ENCODE measurements at regions not wholly inside any gene's neighbourhood (a gene's known extent, or its start where the extent isn't known, plus 50 kb on each side); places are given as distances from the start of the nearest gene placed in this dataset.
A peak's percentile ranks its signal among the peaks of the same experiment; 100 is the strongest.

DNA sequence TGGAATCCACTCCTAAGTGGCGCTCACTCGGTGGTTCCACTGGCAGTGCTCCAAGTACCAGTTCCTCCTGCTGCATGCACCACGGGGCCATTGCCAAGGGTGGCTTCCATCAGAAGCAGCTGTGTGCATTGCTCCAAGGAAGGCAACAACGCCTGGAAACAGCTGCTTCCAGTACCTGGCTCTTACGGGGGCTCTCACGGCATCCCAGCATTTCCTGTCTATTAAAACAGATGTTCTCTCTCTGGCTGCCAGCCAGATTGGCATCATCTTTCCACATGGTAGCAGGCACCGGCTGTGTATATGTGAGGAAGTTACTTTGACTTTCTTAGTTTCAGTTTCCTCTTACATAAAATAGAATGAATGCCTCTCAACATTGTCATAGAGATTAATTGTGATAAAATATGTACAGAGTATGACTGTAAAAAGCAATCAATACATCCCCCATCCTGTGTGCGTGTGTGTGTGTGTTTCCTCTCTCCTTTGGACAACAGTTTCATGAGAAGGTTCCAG lies 84.9 kb downstream of the CMPK2 start:
- Histone ChIP-seq H3K36me3 (no peaks in the 10 kb centered on the region), H3K4me3 (peak overlapping the region in 2 of 4 donors; percentile 0 to 18), H3K9me3 (no peaks in the 10 kb centered on the region), H3K27me3 (peaks cover 0 to 4% (median 0%) of the 10 kb centered on the region in 4 donors), H3K27ac (replicated peaks in 1 of 4) (no peak overlapping the region), H3K4me1 (peaks cover 0 to 11% (median 4%) of the 10 kb centered on the region in 4 donors)
- intact Hi-C loops (cut with DNase I) = no loop called here
- TF ChIP-seq POLR2A (IDR thresholded peaks at IDR 0.05; ENCODE audit: low read depth) (no peak), EP300 (IDR thresholded peaks at IDR 0.05) (no peak), POLR2AphosphoS5 (IDR thresholded peaks at IDR 0.05) (peak; percentile 21 to 47)
- WGBS = 19% methylated on average over 8 of the region's 8 CpGs
- DNase-seq (ENCODE audit: extremely low spot score) = no peak

DNA sequence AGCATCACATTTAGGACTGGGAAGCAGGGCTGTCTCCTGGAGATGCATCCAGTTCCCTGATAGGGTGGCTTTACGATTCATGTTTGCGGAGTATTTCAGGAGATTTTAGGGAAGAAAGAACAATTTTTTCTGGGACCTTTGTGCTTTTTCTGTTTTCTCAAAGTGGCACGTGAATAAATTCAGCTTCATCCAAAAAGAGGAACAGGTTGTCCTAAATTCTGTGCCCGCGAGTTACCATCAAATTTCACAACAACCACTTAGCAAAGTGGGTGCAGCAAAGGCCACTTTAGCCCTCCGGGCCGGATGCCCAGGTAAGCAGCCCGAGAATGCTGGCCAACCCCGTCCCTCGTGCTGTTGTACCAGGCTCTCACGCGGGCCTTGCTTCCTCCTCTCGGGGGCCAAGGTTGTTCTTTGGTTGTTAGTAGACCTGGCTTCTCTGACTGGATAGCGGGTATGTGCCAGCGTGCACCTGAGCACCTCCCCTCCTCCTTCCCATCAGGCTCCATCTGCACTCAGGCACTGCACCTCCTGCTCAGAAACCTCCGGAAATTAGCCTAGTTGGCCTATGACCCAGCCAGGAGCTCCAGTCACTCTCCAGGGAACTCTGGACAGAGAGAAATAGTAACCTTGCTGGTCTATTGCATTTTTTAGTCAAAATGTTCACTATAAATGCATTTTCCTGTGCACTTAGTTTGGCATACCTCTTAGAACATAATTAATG lies 83.0 kb downstream of the CMPK2 start:
- Histone ChIP-seq H3K36me3 (no peaks in the 10 kb centered on the region), H3K27ac (replicated peaks in 1 of 4) (no peak overlapping the region), H3K4me1 (peaks cover 0 to 11% (median 4%) of the 10 kb centered on the region in 4 donors), H3K4me3 (no peak overlapping the region), H3K27me3 (peaks cover 0 to 4% (median 0%) of the 10 kb centered on the region in 4 donors), H3K9me3 (no peaks in the 10 kb centered on the region)
- WGBS = 90% methylated on average over 14 of the region's 16 CpGs
- no peak for DNase-seq (ENCODE audit: extremely low spot score)
- no peak for TF ChIP-seq POLR2AphosphoS5 (IDR thresholded peaks at IDR 0.05)
- intact Hi-C loops (cut with DNase I) = no loop called here

DNA sequence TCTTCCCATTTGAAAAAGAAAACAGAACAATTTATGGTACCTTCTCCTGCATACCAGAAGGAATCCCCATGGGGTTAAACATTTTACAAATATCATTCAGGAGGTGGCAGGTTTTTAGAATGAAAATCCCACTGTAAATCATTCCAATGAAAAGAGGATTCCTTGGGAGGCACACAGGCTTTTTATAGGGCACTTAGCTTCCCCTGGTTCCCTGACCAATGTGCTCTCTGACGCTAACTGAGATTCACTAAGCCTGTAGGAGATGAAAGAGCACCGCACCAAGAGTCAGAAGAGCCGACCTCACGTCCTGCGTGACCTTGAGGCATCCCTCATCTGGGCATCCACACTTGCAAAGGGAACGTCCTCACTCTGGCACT lies 82.5 kb downstream of the CMPK2 start:
- H3K9me3 ChIP-seq = no peaks in the 10 kb centered on the region
- no peaks in the 10 kb centered on the region for H3K36me3 ChIP-seq
- no peak for DNase-seq (ENCODE audit: extremely low spot score)
- 86% methylated on average over 6 of the region's 6 CpGs for WGBS
- H3K4me1 ChIP-seq = peaks cover 0 to 11% (median 4%) of the 10 kb centered on the region in 4 donors
- H3K27ac ChIP-seq (replicated peaks in 1 of 4) = no peak overlapping the region
- no peak for TF ChIP-seq EP300 (IDR thresholded peaks at IDR 0.05)
- TF ChIP-seq, protein P1, sequence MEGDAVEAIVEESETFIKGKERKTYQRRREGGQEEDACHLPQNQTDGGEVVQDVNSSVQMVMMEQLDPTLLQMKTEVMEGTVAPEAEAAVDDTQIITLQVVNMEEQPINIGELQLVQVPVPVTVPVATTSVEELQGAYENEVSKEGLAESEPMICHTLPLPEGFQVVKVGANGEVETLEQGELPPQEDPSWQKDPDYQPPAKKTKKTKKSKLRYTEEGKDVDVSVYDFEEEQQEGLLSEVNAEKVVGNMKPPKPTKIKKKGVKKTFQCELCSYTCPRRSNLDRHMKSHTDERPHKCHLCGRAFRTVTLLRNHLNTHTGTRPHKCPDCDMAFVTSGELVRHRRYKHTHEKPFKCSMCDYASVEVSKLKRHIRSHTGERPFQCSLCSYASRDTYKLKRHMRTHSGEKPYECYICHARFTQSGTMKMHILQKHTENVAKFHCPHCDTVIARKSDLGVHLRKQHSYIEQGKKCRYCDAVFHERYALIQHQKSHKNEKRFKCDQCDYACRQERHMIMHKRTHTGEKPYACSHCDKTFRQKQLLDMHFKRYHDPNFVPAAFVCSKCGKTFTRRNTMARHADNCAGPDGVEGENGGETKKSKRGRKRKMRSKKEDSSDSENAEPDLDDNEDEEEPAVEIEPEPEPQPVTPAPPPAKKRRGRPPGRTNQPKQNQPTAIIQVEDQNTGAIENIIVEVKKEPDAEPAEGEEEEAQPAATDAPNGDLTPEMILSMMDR (IDR thresholded peaks at IDR 0.05) = no peak
- TF ChIP-seq POLR2AphosphoS5 (IDR thresholded peaks at IDR 0.05) = no peak
- TF ChIP-seq POLR2A (IDR thresholded peaks at IDR 0.05; ENCODE audit: low read depth) = no peak
- H3K27me3 ChIP-seq = peaks cover 0 to 4% (median 0%) of the 10 kb centered on the region in 4 donors
- intact Hi-C loops (cut with DNase I) = no loop called here
- no peak overlapping the region for H3K4me3 ChIP-seq

DNA sequence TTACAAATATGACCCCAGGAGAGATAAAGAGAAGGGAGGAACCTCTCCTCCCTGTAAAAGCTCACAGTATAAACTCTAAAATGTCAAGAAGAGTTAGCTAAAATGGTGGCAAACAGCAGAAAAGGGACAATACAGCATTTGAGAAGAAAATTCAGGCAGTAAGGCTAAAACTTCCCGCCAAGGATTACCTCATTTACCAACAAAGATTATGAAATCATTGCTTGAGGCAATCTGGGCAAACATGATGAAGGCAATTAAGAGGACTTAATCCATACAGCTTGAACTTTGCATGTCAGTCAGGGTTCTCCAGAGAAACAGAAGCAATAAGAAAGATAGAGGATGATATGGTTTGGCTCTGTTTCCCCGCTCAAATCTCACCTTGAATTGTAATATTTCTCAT lies 81.4 kb downstream of the CMPK2 start:
- peaks cover 0 to 11% (median 4%) of the 10 kb centered on the region in 4 donors for H3K4me1 ChIP-seq
- H3K27me3 ChIP-seq = peaks cover 0 to 4% (median 0%) of the 10 kb centered on the region in 4 donors
- H3K9me3 ChIP-seq = no peaks in the 10 kb centered on the region
- no peak for DNase-seq (ENCODE audit: extremely low spot score)
- WGBS = 90% methylated on average over 2 of the region's 2 CpGs
- intact Hi-C loops (cut with DNase I) = no loop called here
- no peak overlapping the region for H3K27ac ChIP-seq (replicated peaks in 1 of 4)
- no peak for TF ChIP-seq EP300 (IDR thresholded peaks at IDR 0.05)
- no peak for TF ChIP-seq POLR2A (IDR thresholded peaks at IDR 0.05; ENCODE audit: low read depth)
- TF ChIP-seq, protein P1 (IDR thresholded peaks at IDR 0.05) = no peak
- TF ChIP-seq POLR2AphosphoS5 (IDR thresholded peaks at IDR 0.05) = no peak
- H3K36me3 ChIP-seq = no peaks in the 10 kb centered on the region
- no peak overlapping the region for H3K4me3 ChIP-seq

DNA sequence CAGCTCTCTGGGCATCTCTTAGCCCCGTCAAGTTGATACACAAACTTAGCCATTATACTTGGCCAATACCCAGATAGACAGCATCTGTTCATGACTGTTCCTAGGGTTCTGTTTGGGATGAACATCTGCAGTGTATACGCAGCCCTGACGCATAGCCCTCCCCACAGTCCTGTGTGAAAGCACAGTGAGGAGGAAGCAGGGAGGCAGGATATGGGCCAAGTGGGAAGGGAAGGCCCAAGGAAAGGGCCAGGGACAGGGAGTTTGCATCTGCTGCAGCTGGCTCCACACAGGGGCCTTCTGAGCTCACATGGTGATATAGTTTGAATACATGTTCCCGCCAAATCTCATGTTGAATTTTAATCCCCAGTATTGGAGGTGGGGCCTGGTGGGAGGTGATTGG lies 80.2 kb downstream of the CMPK2 start:
- no peaks in the 10 kb centered on the region for H3K36me3 ChIP-seq
- no peak overlapping the region for H3K4me3 ChIP-seq
- no peaks in the 10 kb centered on the region for H3K9me3 ChIP-seq
- DNase-seq (ENCODE audit: extremely low spot score) = no peak
- peaks cover 0 to 11% (median 4%) of the 10 kb centered on the region in 4 donors for H3K4me1 ChIP-seq
- 64% methylated on average over 4 of the region's 4 CpGs for WGBS
- no peak overlapping the region for H3K27ac ChIP-seq (replicated peaks in 1 of 4)
- intact Hi-C loops (cut with DNase I) = no loop called here
- no peak for TF ChIP-seq EP300 (IDR thresholded peaks at IDR 0.05)
- TF ChIP-seq, protein P1 (IDR thresholded peaks at IDR 0.05) = no peak
- TF ChIP-seq POLR2AphosphoS5 (IDR thresholded peaks at IDR 0.05) = no peak
- no peak for TF ChIP-seq POLR2A (IDR thresholded peaks at IDR 0.05; ENCODE audit: low read depth)
- peaks cover 0 to 4% (median 0%) of the 10 kb centered on the region in 4 donors for H3K27me3 ChIP-seq
